ENCODE measurements at regions not wholly inside any gene's neighbourhood (a gene's known extent, or its start where the extent isn't known, plus 50 kb on each side); places are given as distances from the start of the nearest gene placed in this dataset.

DNA sequence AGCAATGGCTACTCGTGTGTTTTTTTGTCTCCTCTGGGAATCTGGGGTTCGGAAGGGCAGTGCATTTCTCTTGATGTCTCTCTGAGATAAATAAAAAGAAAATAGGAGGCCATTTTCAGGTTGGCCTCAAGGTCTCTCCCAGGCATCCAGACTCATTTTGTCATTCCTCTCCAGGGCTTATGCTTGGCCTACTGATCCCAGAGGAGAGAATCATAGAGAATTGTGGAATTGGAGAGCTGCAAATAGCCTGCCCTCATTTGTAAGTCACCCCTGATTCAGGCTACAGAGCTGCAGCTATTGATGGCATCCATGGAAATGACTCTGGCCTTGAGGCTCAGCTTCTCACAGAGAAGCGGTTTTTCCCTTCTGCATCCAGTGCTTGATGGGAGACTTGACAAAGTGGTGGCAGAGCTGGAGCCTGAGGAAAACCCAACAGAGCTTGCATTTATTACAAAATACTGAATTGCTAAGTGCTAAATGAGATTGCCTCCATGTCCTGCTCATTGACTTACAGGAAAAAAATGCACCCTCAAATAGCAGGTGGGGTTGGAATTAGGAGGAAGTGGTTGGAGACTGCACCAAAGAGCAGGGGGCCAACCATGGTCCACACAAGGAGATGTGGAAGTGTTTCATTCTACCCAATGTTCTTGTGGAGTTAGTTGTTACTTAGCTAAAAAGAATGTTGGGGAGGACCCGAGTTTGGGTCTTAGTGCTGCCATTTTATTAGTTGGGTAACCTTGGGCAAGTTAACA is 140.4 kb downstream of the S1PR1 start:
- Histone ChIP-seq H3K27me3 (no peaks in the 10 kb centered on the region), H3K9ac (no peak overlapping the region), H2AFZ (replicated peaks) (no peak overlapping the region), H3K4me3 (no peak overlapping the region), H3K27ac (no peak overlapping the region), H3F3A (ENCODE audit: low read depth) (no peaks in the 10 kb centered on the region), H3K4me1 (no peaks in the 10 kb centered on the region), H3K36me3 (no peaks in the 10 kb centered on the region), H4K20me1 (ENCODE audit: low read depth) (no peaks in the 10 kb centered on the region), H3K9me3 (ENCODE audit: low read depth) (no peaks in the 10 kb centered on the region), H3K4me2 (no peak overlapping the region), H3K79me2 (ENCODE audit: low read depth) (no peaks in the 10 kb centered on the region)
- no peaks in the 10 kb centered on the region for H3K27me3 Mint-ChIP-seq (ENCODE audit: insufficient read depth, low read depth)
- H3K4me1 Mint-ChIP-seq, result peaks cover 5% of the 10 kb centered on the region
- peaks cover 3% of the 10 kb centered on the region for H3K36me3 Mint-ChIP-seq
- H3K4me3 Mint-ChIP-seq, result no peak overlapping the region
- no peak overlapping the region for H3K27ac Mint-ChIP-seq
- peaks cover 21% of the 10 kb centered on the region for H3K9me3 Mint-ChIP-seq
- DNase-seq (ENCODE audit: low spot score), result no peak
- TF ChIP-seq EZH2phosphoT487 (IDR thresholded peaks at IDR 0.05), result no peak
- TF ChIP-seq EZH2 (IDR thresholded peaks at IDR 0.05), result no peak
- TF ChIP-seq CTCF (IDR thresholded peaks at IDR 0.05), result no peak

DNA sequence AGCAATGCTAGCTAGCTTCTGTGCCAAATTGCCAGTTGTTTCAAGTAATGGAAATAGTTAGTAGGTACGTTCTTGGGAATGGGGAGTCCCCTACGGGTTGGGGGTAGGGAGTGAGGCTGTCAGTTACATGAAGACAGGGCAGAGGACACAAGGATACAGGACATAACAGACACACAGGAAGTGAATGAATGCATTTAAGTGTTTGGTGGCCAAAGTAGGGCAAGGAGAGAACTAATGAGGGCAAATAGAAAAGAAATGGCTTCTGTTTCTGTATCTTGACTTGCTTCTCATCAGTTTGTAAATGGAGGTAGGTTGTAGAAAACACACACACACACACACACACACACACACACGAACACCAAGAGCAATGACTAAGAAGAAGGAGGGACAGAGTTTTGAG is 142.2 kb downstream of the S1PR1 start:
- Histone ChIP-seq H2AFZ (replicated peaks) (no peak overlapping the region), H3K9me3 (ENCODE audit: low read depth) (no peaks in the 10 kb centered on the region), H3K79me2 (ENCODE audit: low read depth) (no peaks in the 10 kb centered on the region), H3K27ac (no peak overlapping the region), H3K4me2 (no peak overlapping the region), H3K27me3 (no peaks in the 10 kb centered on the region), H4K20me1 (ENCODE audit: low read depth) (no peaks in the 10 kb centered on the region), H3K4me3 (no peak overlapping the region), H3K9ac (no peak overlapping the region), H3K4me1 (no peaks in the 10 kb centered on the region), H3K36me3 (no peaks in the 10 kb centered on the region), H3F3A (ENCODE audit: low read depth) (no peaks in the 10 kb centered on the region)
- no peak overlapping the region for H3K27ac Mint-ChIP-seq
- no peak for DNase-seq (ENCODE audit: low spot score)
- TF ChIP-seq EZH2 (IDR thresholded peaks at IDR 0.05) (no peak), EZH2phosphoT487 (IDR thresholded peaks at IDR 0.05) (no peak), CTCF (IDR thresholded peaks at IDR 0.05) (no peak)
- H3K4me1 Mint-ChIP-seq, result peaks cover 6% of the 10 kb centered on the region
- H3K4me3 Mint-ChIP-seq, result no peak overlapping the region
- H3K9me3 Mint-ChIP-seq, result peaks cover 3% of the 10 kb centered on the region
- no peaks in the 10 kb centered on the region for H3K36me3 Mint-ChIP-seq
- H3K27me3 Mint-ChIP-seq (ENCODE audit: insufficient read depth, low read depth), result no peaks in the 10 kb centered on the region

GRCh38 chr1:101379950-101380349 is 143.1 kb downstream of the S1PR1 start:
- Histone ChIP-seq H3K36me3 (no peaks in the 10 kb centered on the region), H3K4me3 (no peak overlapping the region), H3K4me1 (no peaks in the 10 kb centered on the region), H3K4me2 (no peak overlapping the region), H3K27ac (no peak overlapping the region), H3K9ac (no peak overlapping the region), H2AFZ (replicated peaks) (no peak overlapping the region), H3K9me3 (ENCODE audit: low read depth) (no peaks in the 10 kb centered on the region), H3K27me3 (no peaks in the 10 kb centered on the region), H4K20me1 (ENCODE audit: low read depth) (no peaks in the 10 kb centered on the region), H3K79me2 (ENCODE audit: low read depth) (no peaks in the 10 kb centered on the region), H3F3A (ENCODE audit: low read depth) (no peaks in the 10 kb centered on the region)
- peaks cover 6% of the 10 kb centered on the region for H3K4me1 Mint-ChIP-seq
- DNase-seq (ENCODE audit: low spot score), result no peak
- no peaks in the 10 kb centered on the region for H3K27me3 Mint-ChIP-seq (ENCODE audit: insufficient read depth, low read depth)
- TF ChIP-seq EZH2 (IDR thresholded peaks at IDR 0.05) (no peak), CTCF (IDR thresholded peaks at IDR 0.05) (no peak), EZH2phosphoT487 (IDR thresholded peaks at IDR 0.05) (no peak)
- no peaks in the 10 kb centered on the region for H3K9me3 Mint-ChIP-seq
- H3K27ac Mint-ChIP-seq, result no peak overlapping the region
- no peak overlapping the region for H3K4me3 Mint-ChIP-seq
- H3K36me3 Mint-ChIP-seq, result no peaks in the 10 kb centered on the region

Measured in neural progenitor cell (in vitro differentiated cells).